Hepatocyte (in vitro differentiated cells): ENCODE measurements at regions not wholly inside any gene's neighbourhood (a gene's known extent, or its start where the extent isn't known, plus 50 kb on each side); places are given as distances from the start of the nearest gene placed in this dataset.

Experiments
- DNase-seq: peaks from one replicate; pipeline ENCODE4 v3.0.0-alpha.2; 2016; ENCODE audit warnings: low spot score
- H2AFZ ChIP-seq: fragments of 200-600 bp; sonication (generic); 2 replicates; pipeline ENCODE4 v1.6.0; 2016; ENCODE audit warnings: antibody characterized with exemption, mild to moderate bottlenecking
- H3K27ac ChIP-seq: fragments of 200-600 bp; sonication (generic); 2 replicates; pipeline ENCODE4 v1.5.1; 2016; ENCODE audit warnings: mild to moderate bottlenecking
- H3K27me3 ChIP-seq: fragments of 200-600 bp; sonication (generic); 2 replicates; pipeline ENCODE4 v1.6.1; 2016
- H3K36me3 ChIP-seq: fragments of 200-600 bp; sonication (generic); replicated peaks from 2 replicates; pipeline ENCODE4 v1.5.1; 2016; ENCODE audit warnings: low read depth; ENCODE audit not compliant: insufficient read depth
- H3K4me1 ChIP-seq: fragments of 200-600 bp; sonication (generic); 2 replicates; pipeline ENCODE4 v1.5.1; 2016; ENCODE audit warnings: mild to moderate bottlenecking, moderate library complexity; ENCODE audit not compliant: insufficient read depth
- H3K4me2 ChIP-seq: fragments of 200-600 bp; sonication (generic); 2 replicates; pipeline ENCODE4 v1.6.0; 2016
- H3K4me3 ChIP-seq: fragments of 200-600 bp; sonication (generic); 2 replicates; pipeline ENCODE4 v1.5.1; 2016; ENCODE audit warnings: mild to moderate bottlenecking
- H3K79me2 ChIP-seq: fragments of 200-600 bp; sonication (generic); 2 replicates; pipeline ENCODE4 v1.6.0; 2017; ENCODE audit warnings: mild to moderate bottlenecking
- H3K9me2 ChIP-seq: fragments of 200-600 bp; sonication (generic); replicated peaks from 2 replicates; pipeline ENCODE4 v1.6.0; 2017; ENCODE audit warnings: mild to moderate bottlenecking; ENCODE audit not compliant: insufficient read depth
- H3K9me3 ChIP-seq: fragments of 200-600 bp; sonication (generic); 2 replicates; pipeline ENCODE4 v1.5.1; 2016; ENCODE audit warnings: low read depth, mild to moderate bottlenecking
- H4K20me1 ChIP-seq: fragments of 200-600 bp; sonication (generic); 2 replicates; pipeline ENCODE4 v1.6.0; 2016; ENCODE audit warnings: mild to moderate bottlenecking; ENCODE audit not compliant: insufficient read depth, poor library complexity, severe bottlenecking
- EZH2 ChIP-seq: fragments of 200-600 bp; sonication (generic); IDR thresholded peaks from 2 replicates; pipeline ENCODE4 v1.6.1; 2016; ENCODE audit warnings: antibody characterized with exemption, mild to moderate bottlenecking, borderline replicate concordance
- EZH2phosphoT487 ChIP-seq: fragments of 200-600 bp; sonication (generic); IDR thresholded peaks from one replicate; pipeline ENCODE4 v1.6.1; 2018; ENCODE audit warnings: antibody characterized with exemption, mild to moderate bottlenecking, low read depth, moderate library complexity; ENCODE audit not compliant: unreplicated experiment, severe bottlenecking
- WGBS: methylation state at CpG from one replicate; pipeline ENCODE4 v1.1.6; 2016; ENCODE audit warnings: low lambda C conversion rate; ENCODE audit errors: missing lambda C conversion rate; 5-methylcytosine and 5-hydroxymethylcytosine counted together
- TF ChIP-seq, protein P1 (sequence below): fragments of 200-600 bp; sonication (generic); IDR thresholded peaks from 2 replicates; pipeline ENCODE4 v1.5.1; 2016; ENCODE audit warnings: antibody characterized with exemption, mild to moderate bottlenecking; ENCODE audit not compliant: poor library complexity

GRCh38 chr3:87507753-87508152, 231.4 kb upstream of the POU1F1 start:
- WGBS = 66% methylated on average over 1 of the region's 1 CpG
- no peaks in the 10 kb centered on the region for H3K27me3 ChIP-seq

GRCh38 chr3:87503900-87504498, 227.6 kb upstream of the POU1F1 start:
- no peak overlapping the region for H3K4me2 ChIP-seq
- H4K20me1 ChIP-seq = no peaks in the 10 kb centered on the region
- H3K4me1 ChIP-seq = no peaks in the 10 kb centered on the region
- 36% methylated on average over 8 of the region's 8 CpGs for whole genome bisulfite sequencing
- no peak overlapping the region for H3K4me3 ChIP-seq
- H3K27me3 ChIP-seq = no peaks in the 10 kb centered on the region
- H2AFZ ChIP-seq = no peak overlapping the region
- no peaks in the 10 kb centered on the region for H3K9me3 ChIP-seq
- TF ChIP-seq EZH2 (no peak), EZH2phosphoT487 (no peak)
- TF ChIP-seq, protein P1, sequence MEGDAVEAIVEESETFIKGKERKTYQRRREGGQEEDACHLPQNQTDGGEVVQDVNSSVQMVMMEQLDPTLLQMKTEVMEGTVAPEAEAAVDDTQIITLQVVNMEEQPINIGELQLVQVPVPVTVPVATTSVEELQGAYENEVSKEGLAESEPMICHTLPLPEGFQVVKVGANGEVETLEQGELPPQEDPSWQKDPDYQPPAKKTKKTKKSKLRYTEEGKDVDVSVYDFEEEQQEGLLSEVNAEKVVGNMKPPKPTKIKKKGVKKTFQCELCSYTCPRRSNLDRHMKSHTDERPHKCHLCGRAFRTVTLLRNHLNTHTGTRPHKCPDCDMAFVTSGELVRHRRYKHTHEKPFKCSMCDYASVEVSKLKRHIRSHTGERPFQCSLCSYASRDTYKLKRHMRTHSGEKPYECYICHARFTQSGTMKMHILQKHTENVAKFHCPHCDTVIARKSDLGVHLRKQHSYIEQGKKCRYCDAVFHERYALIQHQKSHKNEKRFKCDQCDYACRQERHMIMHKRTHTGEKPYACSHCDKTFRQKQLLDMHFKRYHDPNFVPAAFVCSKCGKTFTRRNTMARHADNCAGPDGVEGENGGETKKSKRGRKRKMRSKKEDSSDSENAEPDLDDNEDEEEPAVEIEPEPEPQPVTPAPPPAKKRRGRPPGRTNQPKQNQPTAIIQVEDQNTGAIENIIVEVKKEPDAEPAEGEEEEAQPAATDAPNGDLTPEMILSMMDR = peak; percentile 66
- no peaks in the 10 kb centered on the region for H3K36me3 ChIP-seq
- DNase-seq = peak; percentile 75
- no peak overlapping the region for H3K27ac ChIP-seq
- no peaks in the 10 kb centered on the region for H3K79me2 ChIP-seq
- no peaks in the 10 kb centered on the region for H3K9me2 ChIP-seq

More at GRCh38 chr3:87507753-87508152, 231.4 kb upstream of the POU1F1 start:
- no peak for TF ChIP-seq EZH2phosphoT487
- TF ChIP-seq EZH2 = no peak
- TF ChIP-seq, protein P1 = no peak
- Histone ChIP-seq H3K79me2 (no peaks in the 10 kb centered on the region), H3K4me2 (no peak overlapping the region), H3K9me3 (no peaks in the 10 kb centered on the region), H3K36me3 (no peaks in the 10 kb centered on the region), H3K4me3 (no peak overlapping the region), H2AFZ (no peak overlapping the region), H3K27ac (no peak overlapping the region), H3K4me1 (no peaks in the 10 kb centered on the region), H3K9me2 (no peaks in the 10 kb centered on the region), H4K20me1 (no peaks in the 10 kb centered on the region)
- no peak for DNase-seq

GRCh38 chr3:87501076-87501475, 224.7 kb upstream of the POU1F1 start:
- no peaks in the 10 kb centered on the region for H3K79me2 ChIP-seq
- H3K36me3 ChIP-seq = no peaks in the 10 kb centered on the region
- no peaks in the 10 kb centered on the region for H4K20me1 ChIP-seq
- DNase-seq = no peak
- H3K27me3 ChIP-seq = no peaks in the 10 kb centered on the region
- WGBS = 55% methylated on average over 3 of the region's 3 CpGs
- no peak overlapping the region for H3K4me3 ChIP-seq
- H2AFZ ChIP-seq = peak overlapping the region; percentile 38
- no peaks in the 10 kb centered on the region for H3K9me3 ChIP-seq
- TF ChIP-seq, protein P1 = no peak
- TF ChIP-seq EZH2 (no peak), EZH2phosphoT487 (no peak)
- no peak overlapping the region for H3K4me2 ChIP-seq
- no peaks in the 10 kb centered on the region for H3K9me2 ChIP-seq
- H3K27ac ChIP-seq = no peak overlapping the region
- H3K4me1 ChIP-seq = no peaks in the 10 kb centered on the region
